Activated CD4-positive, alpha-beta memory T cell treated with anti-CD3 and anti-CD28 coated beads, Interleukin-2, amount 10 ng/mL, durations not matched to agents 7 days and 5 days (primary cell): ENCODE measurements at regions not wholly inside any gene's neighbourhood (a gene's known extent, or its start where the extent isn't known, plus 50 kb on each side); places are given as distances from the start of the nearest gene placed in this dataset.

ENCODE experiments used
- CTCF ChIA-PET: fragments of 350-600 bp; sonication (Branson Sonifier 250); formaldehyde crosslinking; loops from one replicate; lab custom pipeline; 2021; ENCODE audit warnings: antibody characterized with exemption, inconsistent platforms; lab: Charles Lee
- POLR2A ChIA-PET: fragments of 350-600 bp; sonication (Branson Sonifier 250); formaldehyde crosslinking; loops from one replicate; lab custom pipeline; 2021; ENCODE audit warnings: antibody characterized with exemption; lab: Charles Lee
- DNase-seq: peaks from one replicate; pipeline ENCODE4 v3.0.0-alpha.2; 2020
- H3K27ac Mint-ChIP-seq: one replicate; pipeline ENCODE4 v1.8.0; 2021; ENCODE audit warnings: mild to moderate bottlenecking, mixed read lengths
- H3K27me3 Mint-ChIP-seq: one replicate; pipeline ENCODE4 v1.8.0; 2021; ENCODE audit warnings: mixed read lengths
- H3K36me3 Mint-ChIP-seq: one replicate; pipeline ENCODE4 v1.8.0; 2021; ENCODE audit warnings: low read depth, mixed read lengths
- H3K4me1 Mint-ChIP-seq: one replicate; pipeline ENCODE4 v1.8.0; 2021; ENCODE audit warnings: mixed read lengths
- H3K4me3 Mint-ChIP-seq: one replicate; pipeline ENCODE4 v1.8.0; 2021; ENCODE audit warnings: mild to moderate bottlenecking, mixed read lengths
- H3K9me3 Mint-ChIP-seq: one replicate; pipeline ENCODE4 v1.8.0; 2021; ENCODE audit warnings: mixed read lengths

- CTCF ChIA-PET, result no interaction called here
- Mint-ChIP-seq H3K4me3 (no peak overlapping the region), H3K27me3 (no peaks in the 10 kb centered on the region), H3K27ac (no peak overlapping the region), H3K36me3 (no peaks in the 10 kb centered on the region), H3K9me3 (no peaks in the 10 kb centered on the region), H3K4me1 (no peaks in the 10 kb centered on the region)
- POLR2A ChIA-PET, result interaction anchor here (1.1 kb wide), 1 partner anchor 11 kb away, joined by 3 read pairs; no protein-coding TSS in a partner anchor
- no peak for DNase-seq
These were observed 110.7 kb upstream of the CITED2 start for GRCh38 chr6:139485185-139485584.

- Mint-ChIP-seq H3K4me1 (no peaks in the 10 kb centered on the region), H3K4me3 (no peak overlapping the region), H3K9me3 (no peaks in the 10 kb centered on the region), H3K27me3 (no peaks in the 10 kb centered on the region), H3K36me3 (no peaks in the 10 kb centered on the region), H3K27ac (no peak overlapping the region)
- DNase-seq, result no peak
- POLR2A ChIA-PET, result no interaction called here
- CTCF ChIA-PET, result interaction anchor here (0.5 kb wide), 1 partner anchor 392 kb away, joined by 3 read pairs; no protein-coding TSS in a partner anchor
These were observed 108.6 kb upstream of the CITED2 start for GRCh38 chr6:139483079-139483478.

GRCh38 chr6:139482287-139482686 is 107.8 kb upstream of the CITED2 start:
- DNase-seq, result no peak
- no peaks in the 10 kb centered on the region for H3K9me3 Mint-ChIP-seq
- ChIA-PET POLR2A (no interaction called here), CTCF (no interaction called here)
- H3K4me1 Mint-ChIP-seq, result no peaks in the 10 kb centered on the region
- H3K36me3 Mint-ChIP-seq, result no peaks in the 10 kb centered on the region
- no peak overlapping the region for H3K4me3 Mint-ChIP-seq
- no peaks in the 10 kb centered on the region for H3K27me3 Mint-ChIP-seq
- no peak overlapping the region for H3K27ac Mint-ChIP-seq

- H3K27ac Mint-ChIP-seq, result no peak overlapping the region
- no peaks in the 10 kb centered on the region for H3K9me3 Mint-ChIP-seq
- H3K4me3 Mint-ChIP-seq, result no peak overlapping the region
- ChIA-PET CTCF (no interaction called here), POLR2A (interaction anchor here (1.5 kb wide), 1 partner anchor 105 kb away, joined by 6 read pairs; the partner anchor contains the start of gene CITED2)
- H3K36me3 Mint-ChIP-seq, result no peaks in the 10 kb centered on the region
- H3K4me1 Mint-ChIP-seq, result no peaks in the 10 kb centered on the region
- no peaks in the 10 kb centered on the region for H3K27me3 Mint-ChIP-seq
- no peak for DNase-seq
These were observed 106.1 kb upstream of the CITED2 start for GRCh38 chr6:139480356-139481165.

- ChIA-PET CTCF (no interaction called here), POLR2A (interaction anchor here (1.5 kb wide), 1 partner anchor 105 kb away, joined by 6 read pairs; the partner anchor contains the start of gene CITED2)
- peaks cover 2% of the 10 kb centered on the region for H3K4me1 Mint-ChIP-seq
- H3K4me3 Mint-ChIP-seq, result no peak overlapping the region
- H3K36me3 Mint-ChIP-seq, result no peaks in the 10 kb centered on the region
- H3K27me3 Mint-ChIP-seq, result no peaks in the 10 kb centered on the region
- H3K27ac Mint-ChIP-seq, result no peak overlapping the region
- no peaks in the 10 kb centered on the region for H3K9me3 Mint-ChIP-seq
- DNase-seq, result no peak
These were observed 105.2 kb upstream of the CITED2 start for GRCh38 chr6:139479433-139480222.

- no peak overlapping the region for H3K4me3 Mint-ChIP-seq
- CTCF ChIA-PET, result no interaction called here
- peaks cover 13% of the 10 kb centered on the region for H3K4me1 Mint-ChIP-seq
- DNase-seq, result no peak
- H3K27ac Mint-ChIP-seq, result no peak overlapping the region
- no peaks in the 10 kb centered on the region for H3K9me3 Mint-ChIP-seq
- POLR2A ChIA-PET, result no interaction called here
- H3K36me3 Mint-ChIP-seq, result no peaks in the 10 kb centered on the region
- no peaks in the 10 kb centered on the region for H3K27me3 Mint-ChIP-seq
These were observed 101.2 kb upstream of the CITED2 start for GRCh38 chr6:139475646-139476045.

- H3K4me1 Mint-ChIP-seq, result peaks cover 13% of the 10 kb centered on the region
- H3K27ac Mint-ChIP-seq, result no peak overlapping the region
- H3K27me3 Mint-ChIP-seq, result no peaks in the 10 kb centered on the region
- no peaks in the 10 kb centered on the region for H3K9me3 Mint-ChIP-seq
- CTCF ChIA-PET, result interaction anchor here (1.1 kb wide), 1 partner anchor 16 kb away, joined by 3 read pairs; no protein-coding TSS in a partner anchor
- H3K36me3 Mint-ChIP-seq, result no peaks in the 10 kb centered on the region
- no peak for DNase-seq
- no peak overlapping the region for H3K4me3 Mint-ChIP-seq
- POLR2A ChIA-PET, result no interaction called here
These were observed 100.8 kb upstream of the CITED2 start for GRCh38 chr6:139475241-139475640.

- peaks cover 13% of the 10 kb centered on the region for H3K4me1 Mint-ChIP-seq
- no peak overlapping the region for H3K27ac Mint-ChIP-seq
- H3K27me3 Mint-ChIP-seq, result no peaks in the 10 kb centered on the region
- no peak overlapping the region for H3K4me3 Mint-ChIP-seq
- DNase-seq, result no peak
- H3K36me3 Mint-ChIP-seq, result no peaks in the 10 kb centered on the region
- ChIA-PET CTCF (interaction anchor here (0.6 to 1.1 kb wide), 5 partner anchors 10 to 396 kb away, joined by 3 to 4 read pairs (median 3); partner anchors contain the start of gene CITED2), POLR2A (interaction anchor here (1.2 kb wide), 1 partner anchor 11 kb away, joined by 3 read pairs; no protein-coding TSS in a partner anchor)
- H3K9me3 Mint-ChIP-seq, result no peaks in the 10 kb centered on the region
These were observed 100.0 kb upstream of the CITED2 start for GRCh38 chr6:139474145-139475108.

GRCh38 chr6:139473731-139474130 is 99.3 kb upstream of the CITED2 start:
- H3K9me3 Mint-ChIP-seq, result no peaks in the 10 kb centered on the region
- H3K36me3 Mint-ChIP-seq, result no peaks in the 10 kb centered on the region
- peaks cover 13% of the 10 kb centered on the region for H3K4me1 Mint-ChIP-seq
- DNase-seq, result no peak
- no peak overlapping the region for H3K27ac Mint-ChIP-seq
- ChIA-PET POLR2A (interaction anchor here (1.2 kb wide), 1 partner anchor 12 kb away, joined by 3 read pairs; no protein-coding TSS in a partner anchor), CTCF (interaction anchor here (0.6 to 1.0 kb wide), 5 partner anchors 9 to 395 kb away, joined by 3 to 4 read pairs (median 3); partner anchors contain the start of gene CITED2)
- no peak overlapping the region for H3K4me3 Mint-ChIP-seq
- no peaks in the 10 kb centered on the region for H3K27me3 Mint-ChIP-seq

GRCh38 chr6:139473231-139473701 is 98.8 kb upstream of the CITED2 start:
- Mint-ChIP-seq H3K36me3 (no peaks in the 10 kb centered on the region), H3K4me1 (peaks cover 13% of the 10 kb centered on the region), H3K9me3 (no peaks in the 10 kb centered on the region), H3K4me3 (no peak overlapping the region), H3K27me3 (no peaks in the 10 kb centered on the region), H3K27ac (no peak overlapping the region)
- ChIA-PET POLR2A (interaction anchor here (1.2 kb wide), 1 partner anchor 12 kb away, joined by 3 read pairs; no protein-coding TSS in a partner anchor), CTCF (interaction anchor here (0.7 to 0.8 kb wide), 2 partner anchors 9 to 23 kb away, joined by 3 read pairs; no protein-coding TSS in a partner anchor)
- no peak for DNase-seq

GRCh38 chr6:139472351-139473015 is 98.0 kb upstream of the CITED2 start:
- Mint-ChIP-seq H3K9me3 (no peaks in the 10 kb centered on the region), H3K4me1 (peaks cover 13% of the 10 kb centered on the region), H3K4me3 (no peak overlapping the region), H3K27ac (no peak overlapping the region), H3K36me3 (no peaks in the 10 kb centered on the region), H3K27me3 (no peaks in the 10 kb centered on the region)
- ChIA-PET CTCF (no interaction called here), POLR2A (no interaction called here)
- DNase-seq, result no peak
